HG02981 (cell line): ENCODE measurements at regions not wholly inside any gene's neighbourhood (a gene's known extent, or its start where the extent isn't known, plus 50 kb on each side); places are given as distances from the start of the nearest gene placed in this dataset.
"Not testable (repeated sequence)": the region's sequence is repeated elsewhere in the genome, so short reads cannot be mapped to it uniquely, and the experiment has no call there.

Experiments
- ATAC-seq: cut with Tn5 transposase; IDR thresholded peaks from one replicate; pipeline ENCODE4 v1.9.1; 2021; ENCODE audit warnings: mild to moderate bottlenecking, moderate library complexity; ENCODE audit not compliant: unreplicated experiment

DNA sequence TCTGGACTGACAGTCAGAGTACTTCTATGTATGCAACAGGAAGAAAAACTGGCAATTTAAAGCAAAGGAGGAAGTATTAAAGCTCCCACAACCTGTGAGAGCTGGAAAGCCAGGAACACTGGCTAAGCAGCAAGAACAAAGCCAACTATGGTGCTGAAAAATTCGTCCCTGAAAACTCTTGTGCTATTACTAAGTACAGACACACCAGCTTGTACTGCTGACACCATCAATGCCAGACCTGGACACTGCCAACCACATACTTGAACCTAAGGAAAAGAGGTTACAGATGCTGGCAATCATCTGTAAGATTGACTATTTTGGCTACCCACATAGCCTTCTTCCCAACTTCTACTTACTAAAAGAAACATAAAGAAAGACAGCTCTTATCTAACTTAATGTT, 1110.6 kb downstream of the SORCS3 start:
- no peak for ATAC-seq

DNA sequence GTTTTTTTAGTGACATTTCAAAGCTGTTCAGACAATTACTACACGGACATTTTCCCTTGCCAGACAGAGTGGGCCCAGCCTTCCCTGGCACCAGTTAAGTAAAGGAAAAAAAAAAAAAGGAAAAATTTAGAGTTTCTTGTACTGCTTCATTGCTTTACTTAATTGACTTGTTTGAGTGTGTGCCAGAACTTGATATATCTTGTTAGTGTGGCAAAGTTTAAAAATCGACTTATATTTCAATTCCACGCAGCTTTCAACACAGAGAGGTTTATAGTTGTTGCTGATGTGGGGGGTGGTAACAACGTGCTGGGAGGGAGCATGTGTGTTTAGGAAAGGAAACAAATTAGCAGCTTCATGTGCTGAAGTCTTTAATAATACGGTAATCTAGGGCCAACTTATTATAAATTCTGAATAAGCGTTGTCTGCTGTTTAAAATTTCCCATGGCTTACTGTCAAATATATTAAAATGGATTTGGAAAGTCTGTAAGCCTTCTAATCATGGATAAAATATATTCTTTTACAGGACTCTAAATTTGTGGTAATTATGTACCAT, 1104.6 kb downstream of the SORCS3 start:
- no peak for ATAC-seq

DNA sequence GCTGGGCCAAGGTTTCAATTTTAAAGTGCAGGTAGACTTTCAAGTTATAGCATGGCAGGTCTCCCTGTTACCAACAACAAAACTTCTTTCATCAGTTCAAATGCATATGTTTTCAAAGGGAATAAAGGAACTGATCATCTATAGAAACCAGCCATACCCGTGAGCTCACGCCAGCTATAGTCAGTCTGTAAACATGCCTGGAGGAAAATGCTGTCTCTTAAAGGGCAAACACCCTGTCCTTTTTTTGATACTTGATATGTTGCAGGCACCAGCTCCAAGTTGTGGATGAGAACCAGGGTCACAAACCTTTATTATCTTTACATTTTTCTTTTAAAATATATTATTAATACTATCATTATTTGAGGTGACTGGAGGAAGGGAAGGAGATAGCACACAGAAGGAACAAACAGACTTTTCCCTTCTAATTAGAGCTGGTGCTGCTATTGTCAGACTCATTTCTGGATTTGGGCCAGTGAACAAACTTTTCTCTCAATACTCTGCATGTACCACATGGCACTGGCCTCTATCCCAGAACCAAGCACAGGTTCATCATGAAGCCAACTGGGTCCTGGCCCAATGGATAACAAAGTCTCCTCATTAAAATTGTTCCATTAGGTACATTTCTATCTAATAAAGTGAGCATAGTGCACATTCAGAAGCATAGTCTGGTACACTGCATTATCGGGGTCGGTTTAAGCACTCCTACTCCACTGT, 1102.4 kb downstream of the SORCS3 start:
- ATAC-seq: no peak

DNA sequence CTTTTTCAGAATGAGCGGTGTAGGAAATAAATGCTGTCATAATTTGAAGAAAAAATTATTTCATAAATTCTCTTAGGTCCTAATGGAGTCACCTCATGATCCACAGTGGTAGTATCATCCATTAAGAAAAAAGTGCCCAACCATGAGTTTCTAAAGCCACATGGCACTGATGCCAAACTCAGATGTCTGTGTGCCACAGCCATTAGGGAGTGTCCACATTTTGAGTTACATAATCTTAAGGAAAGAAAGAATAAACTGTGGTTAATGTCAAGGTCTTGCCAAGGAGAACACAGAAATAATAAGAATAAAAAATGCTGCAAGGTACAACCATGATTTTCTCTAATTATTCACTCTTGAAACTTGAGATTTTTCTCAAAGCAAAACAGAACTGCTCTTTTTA, 1101.8 kb downstream of the SORCS3 start:
- no peak for ATAC-seq

DNA sequence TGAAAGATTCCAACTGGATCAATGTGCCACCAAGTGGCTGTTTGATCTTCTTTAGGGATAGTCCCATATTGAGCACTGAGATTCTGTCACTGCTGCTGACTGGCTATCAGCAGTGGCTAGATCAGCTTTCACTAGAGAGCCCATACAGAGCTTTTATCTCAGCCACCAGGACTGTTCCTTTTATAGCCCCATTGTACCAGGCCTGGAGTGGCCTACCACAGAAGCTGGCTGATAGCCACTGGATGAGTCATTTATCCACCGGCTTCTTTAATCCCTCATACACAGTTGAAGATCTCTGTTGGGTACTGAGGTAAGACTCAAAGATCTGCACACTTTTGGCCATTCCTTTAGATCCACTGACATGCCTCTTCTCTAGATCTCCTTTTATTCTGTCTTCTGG, 1101.1 kb downstream of the SORCS3 start:
- ATAC-seq: no peak

DNA sequence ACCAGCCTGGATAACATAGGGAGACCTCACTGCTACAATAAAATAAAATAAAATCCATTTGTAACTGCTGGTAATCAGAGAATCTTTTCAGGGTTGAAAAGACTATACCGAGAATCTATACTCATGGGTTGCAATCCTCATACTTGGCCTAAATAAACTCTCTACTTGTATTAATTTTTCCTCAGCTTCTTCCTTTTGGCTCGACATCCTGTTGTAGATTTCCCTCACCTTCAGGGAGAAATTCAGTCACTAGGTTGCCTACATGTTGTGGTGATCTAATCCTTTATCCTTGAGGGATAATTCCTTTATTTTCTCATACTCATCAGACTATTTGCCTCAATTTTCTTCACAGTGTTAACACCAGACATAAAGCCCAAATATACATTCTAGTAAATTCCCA, 1093.4 kb downstream of the SORCS3 start:
- ATAC-seq: no peak

DNA sequence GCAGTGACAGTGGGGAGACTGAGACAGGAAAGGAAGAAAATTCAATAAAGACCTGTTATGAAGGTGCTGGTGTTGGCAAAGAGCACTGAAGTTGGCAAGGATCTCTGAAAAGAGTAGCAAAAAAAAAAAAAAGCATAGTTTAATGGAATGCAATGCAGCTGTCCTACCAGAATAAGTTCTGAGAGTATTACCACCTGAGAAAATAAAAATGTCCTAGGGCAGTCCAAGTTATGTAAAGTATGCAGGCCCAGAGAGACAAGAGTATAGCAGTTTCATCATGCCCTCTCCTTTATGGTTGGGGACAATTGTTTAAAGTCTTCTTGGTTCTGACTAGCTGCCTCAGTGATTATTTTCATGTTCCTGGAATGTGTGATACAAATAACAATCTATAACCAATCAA, 1092.8 kb downstream of the SORCS3 start:
- ATAC-seq: no peak

DNA sequence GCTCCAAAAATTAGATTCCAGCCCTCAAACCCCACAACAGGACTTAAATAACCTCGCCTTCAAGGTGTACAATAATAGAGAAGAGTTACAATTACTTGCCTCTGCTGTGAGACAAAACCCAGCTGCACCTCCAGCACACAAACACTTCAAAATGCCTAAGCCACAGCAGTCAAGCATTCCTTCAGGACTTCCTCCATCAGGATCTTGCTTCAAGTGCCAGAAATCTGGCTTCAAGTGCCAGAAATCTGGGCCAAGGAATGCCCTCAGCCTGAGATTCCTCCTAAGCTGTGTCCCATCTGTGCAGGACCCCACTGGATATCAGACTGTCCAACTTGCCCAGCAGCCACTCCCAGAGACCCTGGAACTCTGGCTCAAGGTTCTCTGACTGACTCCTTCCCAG, 1088.3 kb downstream of the SORCS3 start:
- no peak for ATAC-seq

DNA sequence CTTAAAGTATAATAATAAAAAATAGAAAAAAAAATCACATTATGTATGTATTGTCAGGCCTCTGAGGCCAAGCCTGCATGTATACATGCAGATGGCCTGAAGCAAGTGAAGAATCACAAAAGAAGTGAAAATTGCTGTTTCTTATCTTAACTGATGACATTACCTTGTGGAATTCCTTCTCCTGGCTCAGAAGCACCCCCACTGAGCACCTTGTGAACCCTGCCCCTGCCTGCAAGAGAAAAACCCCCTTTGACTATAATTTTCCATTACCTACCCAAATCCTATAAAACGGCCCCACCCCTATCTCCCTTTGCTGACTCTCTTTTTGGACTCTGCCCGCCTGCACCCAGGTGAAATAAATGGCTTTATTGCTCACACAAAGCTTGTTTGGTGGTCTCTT, 1086.5 kb downstream of the SORCS3 start:
- not testable (repeated sequence) for ATAC-seq

DNA sequence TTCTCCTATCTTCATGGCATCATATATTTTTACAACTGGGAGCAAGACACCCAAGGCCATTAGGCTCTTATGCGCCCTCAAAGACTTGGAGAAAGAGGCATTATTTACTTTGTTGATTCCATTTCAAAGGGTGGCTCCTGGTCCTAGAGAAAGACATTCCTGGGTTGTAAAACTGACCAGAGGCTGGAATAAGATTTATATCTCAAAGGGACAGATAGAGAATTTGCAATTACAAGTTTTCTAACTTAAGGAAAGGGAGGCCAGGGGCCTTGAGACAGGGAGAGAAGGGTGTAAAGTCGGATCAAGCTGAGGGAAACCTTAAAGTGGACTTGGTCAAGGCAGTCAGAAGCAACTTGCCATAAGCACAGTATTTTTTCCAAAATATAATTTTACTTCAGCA, 1086.0 kb downstream of the SORCS3 start:
- no peak for ATAC-seq

DNA sequence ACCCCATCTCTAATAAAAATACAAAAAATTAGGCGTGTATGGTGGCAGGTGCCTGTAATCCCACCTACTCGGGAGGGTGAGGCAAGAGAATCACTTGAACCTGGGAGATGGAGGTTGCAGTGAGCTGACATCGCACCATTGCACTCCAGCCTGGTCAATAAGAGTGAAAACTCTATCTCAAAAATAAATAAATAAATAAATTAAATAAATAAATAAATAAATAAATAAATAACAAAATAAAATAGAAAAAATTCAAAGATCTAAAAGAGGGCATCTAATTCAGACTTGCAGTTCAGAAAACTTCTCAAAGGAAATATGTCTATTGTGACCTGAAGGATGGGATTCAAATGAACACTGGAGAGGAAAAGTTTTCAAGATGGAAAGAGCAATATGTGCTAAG, 1085.1 kb downstream of the SORCS3 start:
- no peak for ATAC-seq

DNA sequence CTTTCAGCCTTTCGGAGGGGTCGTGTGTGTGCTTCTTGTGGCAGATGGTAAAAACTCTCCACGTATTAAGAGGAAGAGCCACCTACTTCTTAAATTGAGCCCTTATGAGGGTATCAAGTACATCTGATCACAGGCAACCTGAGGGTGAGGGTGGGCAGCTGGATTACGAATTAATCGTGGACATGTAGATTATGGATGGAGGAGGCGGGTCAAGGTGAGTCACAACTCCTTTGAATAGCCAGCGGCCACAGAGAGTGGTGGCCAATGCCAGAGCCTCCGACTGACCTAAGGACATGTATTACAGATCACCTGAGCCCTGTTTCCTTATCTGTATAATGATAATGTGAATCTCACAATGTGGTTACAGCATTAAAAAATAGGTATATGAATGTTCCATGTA, 1083.9 kb downstream of the SORCS3 start:
- ATAC-seq: no peak

DNA sequence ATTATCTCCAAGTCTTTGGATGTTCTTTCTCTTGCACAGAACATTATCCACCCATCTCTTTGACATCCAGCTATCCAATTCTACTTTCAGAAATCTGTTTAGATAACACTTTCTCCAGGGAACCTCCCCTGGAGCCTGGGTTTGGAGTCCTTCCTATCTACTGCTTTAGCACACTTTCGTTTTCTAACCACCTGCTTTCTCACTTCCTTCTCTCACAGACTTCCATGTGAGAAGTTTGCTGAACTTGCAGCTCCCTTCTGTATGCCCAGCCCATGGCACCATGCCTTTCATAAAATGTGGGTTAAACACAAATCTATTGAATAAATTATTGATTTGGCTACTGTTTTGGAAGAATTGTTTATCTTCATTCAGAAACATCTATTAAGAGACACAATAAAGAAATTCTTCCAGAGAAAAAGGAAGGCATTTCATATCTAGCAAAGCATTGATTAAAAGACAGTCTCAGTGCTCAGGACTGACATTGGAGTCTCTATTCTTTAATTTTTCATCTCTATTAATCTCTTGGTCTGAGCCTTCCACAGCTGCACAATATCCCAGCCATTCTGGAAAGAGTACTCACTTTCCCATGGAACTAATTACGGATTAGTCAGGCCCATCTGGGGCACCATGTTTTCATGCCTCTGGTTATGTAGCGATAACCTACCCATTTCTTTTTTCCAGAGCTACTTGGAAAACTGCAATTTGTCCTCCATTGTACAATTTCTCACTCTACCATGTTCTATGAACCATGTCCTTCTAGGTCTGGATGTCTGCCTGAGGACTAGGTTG, 1077.3 kb downstream of the SORCS3 start:
- no peak for ATAC-seq

DNA sequence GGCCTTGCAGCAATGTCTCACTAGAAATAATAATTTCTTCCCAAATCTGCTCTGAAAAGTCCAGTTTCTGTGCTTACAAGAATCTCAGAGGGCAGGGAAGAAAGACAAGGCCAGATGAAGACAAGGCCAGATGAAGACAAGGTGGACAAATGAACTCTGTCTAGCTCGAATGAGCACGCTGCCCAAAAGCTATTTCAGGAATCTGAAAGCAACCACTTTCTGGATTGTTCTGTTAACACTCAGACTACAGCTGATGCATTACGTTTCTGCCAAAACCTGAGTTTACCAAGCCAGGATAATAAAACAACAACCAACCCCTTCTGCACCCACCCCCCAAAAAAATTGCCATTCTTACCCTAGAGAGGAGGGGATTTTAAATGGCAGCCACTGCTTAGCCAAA, 1073.6 kb downstream of the SORCS3 start:
- no peak for ATAC-seq

DNA sequence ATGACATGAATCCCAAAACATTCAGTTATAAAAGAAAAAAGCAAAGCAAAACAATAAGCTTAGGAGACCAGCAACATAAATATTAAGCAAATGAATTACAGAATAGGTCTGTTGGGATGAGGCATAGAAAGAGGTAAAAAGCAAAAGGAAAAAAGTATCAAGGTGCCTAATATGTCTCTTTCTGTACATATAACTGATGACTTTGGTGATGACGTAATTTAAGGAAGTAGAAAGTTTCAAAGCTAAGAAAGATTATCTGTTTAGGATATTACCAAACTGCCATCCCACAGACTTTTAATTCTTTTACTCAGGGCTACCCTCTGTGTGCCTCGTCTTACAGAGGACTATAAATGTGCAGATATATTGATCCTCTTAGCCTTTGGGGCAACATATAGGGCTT, 1066.5 kb downstream of the SORCS3 start:
- ATAC-seq: no peak

DNA sequence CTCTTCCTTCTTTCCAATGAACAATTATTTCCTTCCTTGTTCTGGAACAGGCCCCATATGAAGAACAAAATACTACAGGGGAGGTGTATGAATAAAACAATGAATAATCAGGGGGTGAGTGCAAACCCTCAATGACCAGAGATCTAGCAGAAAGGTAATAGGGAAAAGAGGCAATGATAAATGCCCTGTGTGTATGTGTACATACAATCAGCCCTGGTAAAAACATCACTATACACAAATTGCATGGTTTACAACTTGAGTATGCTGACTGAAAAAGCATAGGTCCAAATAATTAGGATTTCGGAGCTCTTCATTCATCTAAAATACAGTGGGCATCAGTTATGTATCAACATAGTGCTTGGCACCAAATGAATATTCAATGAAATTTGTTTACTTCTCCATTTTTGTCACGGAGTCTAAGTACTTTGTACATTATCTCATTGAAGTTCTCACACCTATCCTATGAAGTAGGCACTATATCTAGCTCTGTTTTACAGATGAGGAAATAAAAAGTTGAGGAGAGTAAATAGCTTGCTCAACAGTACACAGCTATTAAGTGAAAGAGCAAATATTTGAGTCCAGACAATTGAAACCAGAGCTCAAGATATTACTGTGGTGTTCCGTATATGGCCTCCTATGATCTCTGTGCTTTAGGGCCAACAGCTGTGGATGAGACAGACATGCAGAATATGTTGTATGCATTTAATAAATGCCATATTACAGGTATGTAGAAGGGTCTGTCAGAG, 1065.4 kb downstream of the SORCS3 start:
- ATAC-seq: no peak

DNA sequence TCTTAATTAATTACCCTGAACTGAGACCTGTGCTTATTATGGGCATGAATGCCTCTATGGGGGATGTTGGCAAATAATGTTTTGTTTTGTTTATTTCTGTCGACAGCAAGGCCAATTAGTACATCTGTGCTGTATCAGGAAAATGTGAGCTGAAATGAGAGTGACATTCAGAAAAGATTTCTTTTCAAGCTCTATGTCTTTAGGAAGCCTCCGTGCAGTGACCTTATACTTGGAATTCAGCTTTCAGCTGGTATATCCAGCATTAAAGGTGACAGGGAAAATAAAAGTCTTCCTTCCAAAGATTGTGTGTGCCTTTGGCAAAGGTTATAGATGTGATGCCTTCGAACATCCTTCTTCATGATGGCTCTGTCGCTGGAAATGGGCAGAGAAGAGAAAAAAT, 1061.1 kb downstream of the SORCS3 start:
- no peak for ATAC-seq

DNA sequence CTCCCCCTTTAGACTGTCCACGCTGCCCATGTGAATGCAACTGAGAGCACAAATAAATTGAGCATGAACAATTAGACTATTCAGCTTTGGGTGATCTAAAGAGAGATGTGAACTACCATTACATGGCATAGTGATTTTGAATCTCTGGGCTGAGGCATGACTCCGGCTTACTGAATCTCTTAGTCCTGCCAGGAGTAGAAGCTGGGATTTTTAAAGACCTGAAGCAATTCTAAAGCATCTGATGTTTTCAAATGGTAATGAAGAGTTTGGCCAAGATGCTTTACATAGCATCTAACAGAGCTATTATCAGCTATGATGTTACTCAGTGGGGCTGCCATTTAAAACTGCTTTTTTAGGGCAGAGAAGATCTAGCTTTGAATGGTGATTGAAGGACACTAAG, 1059.1 kb downstream of the SORCS3 start:
- no peak for ATAC-seq

DNA sequence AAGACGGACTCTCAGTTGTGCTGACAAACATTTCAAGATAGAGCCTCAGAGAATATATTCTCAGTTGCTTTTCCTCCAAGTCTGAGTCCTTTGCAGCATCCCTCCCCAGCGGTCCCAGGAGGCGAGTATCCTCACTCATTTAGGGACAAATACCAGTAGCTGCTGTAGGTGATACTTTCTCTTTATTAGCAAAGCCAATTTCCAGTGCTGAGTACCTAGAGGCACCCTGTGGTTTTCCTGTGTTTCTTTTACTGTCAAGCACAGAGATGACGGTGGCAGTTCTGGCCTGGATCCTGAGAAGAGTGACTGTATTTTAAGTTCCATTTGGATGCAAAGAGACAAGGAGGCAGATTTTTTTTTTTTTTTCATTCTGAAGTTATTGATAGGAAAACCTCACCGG, 1058.4 kb downstream of the SORCS3 start:
- ATAC-seq: no peak

DNA sequence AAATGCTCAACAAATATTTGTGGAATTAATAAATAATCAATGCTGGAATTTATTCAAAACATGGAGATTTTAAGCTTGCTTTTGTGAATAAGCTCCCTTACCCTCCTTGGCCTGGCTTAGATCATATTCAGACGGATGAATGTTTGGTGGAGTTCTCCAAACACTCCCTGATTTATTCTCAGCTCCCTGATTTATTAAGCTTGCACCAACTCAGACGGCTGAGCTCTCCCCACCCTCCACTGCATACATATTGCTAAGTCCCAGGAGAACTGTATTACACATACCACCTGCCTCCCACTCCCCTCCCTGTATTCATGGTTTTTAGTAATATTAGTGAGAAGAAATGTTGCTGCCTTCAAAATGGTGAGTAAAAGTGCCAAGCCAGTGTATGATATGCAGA, 1057.5 kb downstream of the SORCS3 start:
- ATAC-seq: no peak

DNA sequence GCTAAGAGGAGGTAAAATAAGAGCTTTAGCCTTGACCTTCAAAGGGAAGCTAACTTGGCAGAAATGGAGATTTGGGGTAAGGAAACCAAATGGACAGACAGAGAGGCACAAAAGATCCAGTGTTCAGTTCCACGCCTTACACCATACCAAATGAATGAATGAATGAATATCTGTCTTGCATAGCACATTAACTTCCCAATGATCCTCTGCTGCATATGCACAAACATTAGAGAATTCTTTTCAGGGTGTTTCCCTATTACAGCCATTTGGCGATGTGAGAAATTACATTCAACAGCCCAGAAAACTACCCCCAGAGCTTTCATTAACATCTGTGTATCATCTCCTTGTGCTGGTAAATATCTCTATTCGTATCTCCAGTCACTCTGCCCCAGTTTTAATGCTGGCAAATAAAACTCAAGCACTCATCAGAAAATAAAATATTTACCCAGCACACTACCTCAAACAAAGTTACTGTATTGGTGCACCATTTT, 1056.2 kb downstream of the SORCS3 start:
- ATAC-seq: no peak
